SK-N-MC (cell line): ENCODE measurements at regions not wholly inside any gene's neighbourhood (a gene's known extent, or its start where the extent isn't known, plus 50 kb on each side); places are given as distances from the start of the nearest gene placed in this dataset.

Experiments used
- EZH2 ChIP-seq: fragments of 200-600 bp; sonication (generic); IDR thresholded peaks from one replicate; pipeline ENCODE4 v1.6.1; 2017; ENCODE audit warnings: antibody characterized with exemption
- POLR2AphosphoS5 ChIP-seq: IDR thresholded peaks from 2 replicates; pipeline ENCODE4 v1.6.1; 2012; ENCODE audit warnings: mild to moderate bottlenecking, low read depth, low read length, borderline replicate concordance

DNA sequence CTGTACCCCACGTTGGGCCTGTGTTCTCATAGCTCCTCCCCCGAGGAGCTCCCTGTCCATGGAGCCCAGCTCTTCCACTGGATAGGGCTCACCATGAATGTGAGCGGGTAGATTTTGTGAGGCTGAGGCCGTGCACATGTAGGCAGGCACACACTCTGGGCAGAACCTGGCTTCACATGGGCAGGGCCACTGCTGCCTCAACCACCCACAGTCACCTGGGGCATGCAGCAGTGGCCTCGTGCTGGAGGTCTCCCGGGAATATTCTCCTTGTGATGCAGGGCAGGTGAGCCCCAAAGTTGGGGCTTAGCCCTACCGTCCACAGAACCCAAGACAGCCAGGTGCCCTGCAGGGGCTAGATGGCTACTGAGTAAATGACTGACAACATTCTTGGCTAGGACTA is 116.6 kb downstream of the TMEM130 start:
- no peak for TF ChIP-seq POLR2AphosphoS5
- no peak for TF ChIP-seq EZH2
